NCI-H446 (cell line): ENCODE measurements at regions not wholly inside any gene's neighbourhood (a gene's known extent, or its start where the extent isn't known, plus 50 kb on each side); places are given as distances from the start of the nearest gene placed in this dataset.

Source experiments
- DNase-seq, 2 experiments: peaks; one replicate each; lab custom pipeline; 2025; lab: John Stamatoyannopoulos, UW

- DNase-seq = no peak
Observed at GRCh38 chr2:128726236-128726635, 407.6 kb upstream of the HS6ST1 start.

- DNase-seq = no peak
Observed at GRCh38 chr2:128726911-128727310, 408.2 kb upstream of the HS6ST1 start.

GRCh38 chr2:128727404-128727803 is 408.7 kb upstream of the HS6ST1 start:
- DNase-seq = no peak

- DNase-seq = no peak
Observed at GRCh38 chr2:128727914-128728313, 409.2 kb upstream of the HS6ST1 start.

GRCh38 chr2:128729051-128729450 is 410.4 kb upstream of the HS6ST1 start:
- no peak for DNase-seq

GRCh38 chr2:128731994-128732650 is 413.5 kb upstream of the HS6ST1 start:
- no peak for DNase-seq

- DNase-seq = no peak
Observed at GRCh38 chr2:128732976-128733431, 414.3 kb upstream of the HS6ST1 start.

- DNase-seq = no peak
Observed at GRCh38 chr2:128733450-128733849, 414.8 kb upstream of the HS6ST1 start.

GRCh38 chr2:128734521-128735295 is 416.0 kb upstream of the HS6ST1 start:
- DNase-seq = no peak

- no peak for DNase-seq
Observed at GRCh38 chr2:128735296-128735960, 416.8 kb upstream of the HS6ST1 start.

GRCh38 chr2:128736046-128736688 is 417.5 kb upstream of the HS6ST1 start:
- DNase-seq = no peak

- peak in 1 of 2 experiments; percentile 77 for DNase-seq
Observed at GRCh38 chr2:128736689-128737545, 418.2 kb upstream of the HS6ST1 start.

GRCh38 chr2:128737546-128737826 is 418.8 kb upstream of the HS6ST1 start:
- DNase-seq = no peak

GRCh38 chr2:128738446-128739110 is 419.9 kb upstream of the HS6ST1 start:
- DNase-seq = no peak

GRCh38 chr2:128742467-128742866 is 423.8 kb upstream of the HS6ST1 start:
- DNase-seq = no peak

- no peak for DNase-seq
Observed at GRCh38 chr2:128745946-128746345, 427.3 kb upstream of the HS6ST1 start.

GRCh38 chr2:128746356-128746755 is 427.7 kb upstream of the HS6ST1 start:
- no peak for DNase-seq

GRCh38 chr2:128748336-128748735 is 429.7 kb upstream of the HS6ST1 start:
- DNase-seq = no peak

GRCh38 chr2:128748835-128749605 is 430.4 kb upstream of the HS6ST1 start:
- DNase-seq = no peak
